Heart left ventricle (tissue), 16 donors: ENCODE measurements at regions not wholly inside any gene's neighbourhood (a gene's known extent, or its start where the extent isn't known, plus 50 kb on each side); places are given as distances from the start of the nearest gene placed in this dataset.
"Not testable (repeated sequence)": the region's sequence is repeated elsewhere in the genome, so short reads cannot be mapped to it uniquely, and the experiment has no call there.

ENCODE experiments used
- ATAC-seq, 4 donors: fragments of 200-7000 bp; cut with Tn5 transposase; one replicate each; pipeline ENCODE4 v1.9.1; 2020 to 2022; ENCODE audit warnings: moderate library complexity in 4 of 4, mild to moderate bottlenecking in 3 of 4, moderate number of reproducible peaks in 1 of 4
- DNase-seq, 5 donors: peaks; one replicate each; pipeline ENCODE4 v3.0.0-alpha.2; 2020
- H3K27ac ChIP-seq, 12 donors: fragments of 200-600 bp; sonication (generic) in 4 of 12; one replicate each; pipeline versions ENCODE4 v1.5.0 to v1.8.0; 2016 to 2022; ENCODE audit warnings: mild to moderate bottlenecking in 2 of 12
- H3K27me3 ChIP-seq, 9 donors: fragments of 200-600 bp; sonication (generic) in 2 of 9; one replicate each; pipeline versions ENCODE4 v1.5.1 to v1.8.0; 2016 to 2022; ENCODE audit warnings: mild to moderate bottlenecking in 3 of 9
- H3K36me3 ChIP-seq, 9 donors: fragments of 200-600 bp; sonication (generic) in 2 of 9; one replicate each; pipeline versions ENCODE4 v1.5.0 to v1.8.0; 2018 to 2022; ENCODE audit warnings: mild to moderate bottlenecking in 2 of 9
- H3K4me1 ChIP-seq, 12 donors: fragments of 200-600 bp; sonication (generic) in 4 of 12; one replicate each; pipeline versions ENCODE4 v1.5.0 to v1.8.0; 2016 to 2022; ENCODE audit warnings: mild to moderate bottlenecking in 3 of 12
- H3K4me3 ChIP-seq, 12 donors: fragments of 200-600 bp; sonication (generic) in 4 of 12; one replicate each; pipeline versions ENCODE4 v1.5.0 to v1.8.0; 2017 to 2022; ENCODE audit warnings: mild to moderate bottlenecking in 9 of 12, moderate library complexity in 4 of 12
- H3K9me3 ChIP-seq, 12 donors: fragments of 200-600 bp; sonication (generic) in 4 of 12; one replicate each; pipeline versions ENCODE4 v1.5.0 to v1.8.0; 2016 to 2022; ENCODE audit warnings: mild to moderate bottlenecking in 1 of 12
- POLR2A ChIP-seq, 2 donors: fragments of 450-650 bp; IDR thresholded peaks; one replicate each; pipeline ENCODE4 v1.6.1; 2017; ENCODE audit warnings: antibody characterized with exemption in 2 of 2, mild to moderate bottlenecking in 2 of 2, moderate library complexity in 2 of 2
- WGBS, 4 donors: extraction: QIAGEN DNeasy Blood & Tissue Kit in 2 of 4; methylation state at CpG; one replicate each; pipeline versions ENCODE4 v1.1.5 to v1.1.7; 2013 to 2018; 5-methylcytosine and 5-hydroxymethylcytosine counted together
- intact Hi-C, 10 donors: fragments of 100-400 bp; cut with DNase I; formaldehyde crosslinking; loops; one replicate each; pipeline versions ENCODE4 v1.11.1 to v1.14.2; 2022
- TF ChIP-seq, protein P1 (sequence below), 12 donors: fragments of 200-600 bp; sonication (generic) in 4 of 12; IDR thresholded peaks; one replicate each; pipeline versions ENCODE4 v1.5.0 to v1.8.0; 2018 to 2022; ENCODE audit warnings: antibody characterized with exemption in 12 of 12, mild to moderate bottlenecking in 5 of 12
- donor health status: ischemic (EF 13 %, LVEDD 7.1; RV severe dilation, severe dysfunction).
- donor health status: healthy with polysubstance abuse.
- donor health status: DM: no; HTN: yes; CAD: no.
- donor health status: DM: no; HTN: no; CAD: no.
- donor health status: ischemic (EF 25% LVEDD 6.9; RV normal size, moderate dysfunction).
- donor health status: ischemic (EF 25% LVEDD 5.7; RV mildly dilated, moderate dysfunction).
- donor health status: healthy.
- donor health status: DM: yes; HTN: yes; CAD: no.
- donor health status: ischemic (EF 35%, LVEDD 5.7; RV mildly dilated, moderate dysfunction).
- donor health status: nonischemic (EF 11% LVEDD 7.7; RV severe dilation, severe dysfunction).
- donor health status: DM: yes; HTN: yes; CAD: no.
- donor health status: PGD.
- donor health status: ischemic (EF 29% LVEDD 5.4; RV normal size, mild dysfunction).
- donor health status: nonischemic (EF 23%, LVEDD 6.1; RV moderate dilation, normal function).

DNA sequence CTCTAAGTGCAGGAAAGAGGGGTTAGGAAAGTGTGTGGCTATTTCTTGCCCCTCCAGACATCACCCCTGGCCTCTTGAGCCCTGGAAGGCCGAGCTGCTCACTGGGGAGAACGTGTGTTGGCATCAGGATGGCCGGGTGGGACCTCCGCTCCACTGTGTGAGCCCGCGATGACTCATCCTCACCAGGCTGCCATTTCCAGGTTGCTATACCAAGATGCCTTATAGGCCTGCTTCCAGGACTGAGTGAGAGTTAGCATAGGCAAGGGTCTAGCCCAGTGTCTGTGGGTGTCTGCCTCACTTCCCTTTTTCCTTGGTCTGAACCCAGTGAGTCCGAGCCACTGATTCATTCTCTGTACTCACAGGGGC lies 105.0 kb downstream of the MRPL14 start:
- ATAC-seq (peak in 1 of 4 donors; percentile 37), DNase-seq (no peak)
- Histone ChIP-seq H3K27me3 (no peaks in the 10 kb centered on the region), H3K4me1 (peaks cover 0 to 10% (median 0%) of the 10 kb centered on the region in 12 donors), H3K4me3 (no peak overlapping the region), H3K36me3 (no peaks in the 10 kb centered on the region), H3K9me3 (no peaks in the 10 kb centered on the region), H3K27ac (no peak overlapping the region)
- intact Hi-C loops, result no loop called here
- WGBS, 4 donors, result 76 to 91% (median 88%) methylated on average over 7 of the region's 7 CpGs
- TF ChIP-seq, protein P1, sequence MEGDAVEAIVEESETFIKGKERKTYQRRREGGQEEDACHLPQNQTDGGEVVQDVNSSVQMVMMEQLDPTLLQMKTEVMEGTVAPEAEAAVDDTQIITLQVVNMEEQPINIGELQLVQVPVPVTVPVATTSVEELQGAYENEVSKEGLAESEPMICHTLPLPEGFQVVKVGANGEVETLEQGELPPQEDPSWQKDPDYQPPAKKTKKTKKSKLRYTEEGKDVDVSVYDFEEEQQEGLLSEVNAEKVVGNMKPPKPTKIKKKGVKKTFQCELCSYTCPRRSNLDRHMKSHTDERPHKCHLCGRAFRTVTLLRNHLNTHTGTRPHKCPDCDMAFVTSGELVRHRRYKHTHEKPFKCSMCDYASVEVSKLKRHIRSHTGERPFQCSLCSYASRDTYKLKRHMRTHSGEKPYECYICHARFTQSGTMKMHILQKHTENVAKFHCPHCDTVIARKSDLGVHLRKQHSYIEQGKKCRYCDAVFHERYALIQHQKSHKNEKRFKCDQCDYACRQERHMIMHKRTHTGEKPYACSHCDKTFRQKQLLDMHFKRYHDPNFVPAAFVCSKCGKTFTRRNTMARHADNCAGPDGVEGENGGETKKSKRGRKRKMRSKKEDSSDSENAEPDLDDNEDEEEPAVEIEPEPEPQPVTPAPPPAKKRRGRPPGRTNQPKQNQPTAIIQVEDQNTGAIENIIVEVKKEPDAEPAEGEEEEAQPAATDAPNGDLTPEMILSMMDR (IDR thresholded peaks at IDR 0.05), result no peak
- TF ChIP-seq POLR2A (IDR thresholded peaks at IDR 0.05), result no peak

DNA sequence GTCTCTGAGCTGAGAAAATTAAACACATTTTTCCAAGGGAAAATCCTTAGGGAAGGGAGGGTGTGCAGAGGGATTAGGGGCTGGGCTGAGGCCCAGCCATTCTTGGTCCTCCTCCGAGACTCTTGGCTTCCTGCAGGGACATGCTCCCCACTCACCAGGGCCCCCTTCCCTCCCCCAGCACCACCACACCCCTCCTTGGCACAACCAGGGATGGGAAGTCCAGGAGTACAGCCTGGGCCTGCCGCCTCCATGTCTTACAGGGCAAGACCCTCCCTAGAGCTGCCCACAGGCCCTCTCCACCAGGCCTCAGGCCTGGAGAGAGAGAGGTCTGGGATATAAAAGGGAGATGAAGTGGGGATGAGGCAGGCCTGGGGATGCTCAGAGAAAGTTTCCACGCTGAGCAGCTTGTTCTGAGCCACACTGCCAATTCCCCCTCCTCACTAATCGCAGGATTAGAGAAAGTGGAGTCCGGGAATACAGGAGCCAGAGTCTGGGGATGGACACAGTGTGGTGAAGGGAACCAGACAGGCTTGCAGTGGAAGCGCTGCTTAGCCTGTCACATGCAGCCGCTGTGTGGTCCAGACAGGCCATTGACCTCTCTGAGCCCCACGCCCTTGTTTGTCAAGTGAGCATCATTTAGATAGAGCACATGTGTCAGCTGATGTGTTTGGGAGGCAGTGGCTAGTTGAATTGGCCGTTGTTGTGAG lies 105.5 kb downstream of the MRPL14 start:
- Histone ChIP-seq H3K36me3 (no peaks in the 10 kb centered on the region), H3K27ac (no peak overlapping the region), H3K9me3 (no peaks in the 10 kb centered on the region), H3K27me3 (no peaks in the 10 kb centered on the region), H3K4me3 (no peak overlapping the region), H3K4me1 (peaks cover 0 to 10% (median 0%) of the 10 kb centered on the region in 12 donors)
- no peak for DNase-seq
- no peak for TF ChIP-seq POLR2A (IDR thresholded peaks at IDR 0.05)
- TF ChIP-seq, protein P1 (IDR thresholded peaks at IDR 0.05), result no peak
- ATAC-seq, result no peak
- WGBS, 4 donors, result 84 to 90% (median 88%) methylated on average over 9 of the region's 9 CpGs
- intact Hi-C loops, result no loop called here

DNA sequence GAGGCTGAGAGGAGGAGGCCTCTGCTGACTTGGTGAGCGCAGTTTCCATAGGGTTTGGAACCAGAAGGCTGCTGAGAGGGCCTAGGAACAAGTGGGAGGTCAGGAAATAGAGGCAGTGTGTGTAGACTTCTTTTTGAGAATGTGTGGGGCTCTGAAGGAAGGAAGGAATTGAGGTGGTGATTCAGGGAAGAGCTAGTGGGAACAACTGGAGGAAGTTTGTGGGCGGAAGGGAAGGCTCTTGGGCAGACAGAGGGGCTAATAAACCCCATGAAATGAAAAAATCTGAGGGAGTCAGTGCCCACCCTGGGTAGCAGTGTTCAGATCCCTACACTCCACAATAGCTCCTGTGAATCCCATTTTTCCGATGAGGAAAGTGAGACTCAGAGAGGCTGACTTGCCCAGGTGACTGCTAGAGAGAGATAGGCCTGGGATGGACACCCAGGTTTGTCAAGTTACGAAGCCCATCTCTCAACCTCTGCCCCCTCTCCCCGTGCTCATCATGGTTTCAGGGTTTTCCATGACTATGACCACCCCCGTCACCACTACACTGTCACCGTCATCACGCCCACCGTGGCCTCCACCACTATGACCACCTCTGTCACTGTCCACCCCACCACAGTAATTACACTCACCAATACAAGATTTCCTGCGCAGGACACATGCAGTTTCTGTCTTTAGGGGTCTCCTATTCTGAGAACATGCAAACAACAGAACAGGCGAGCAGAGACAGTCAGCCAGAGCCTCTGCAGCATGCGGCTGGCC lies 106.4 kb downstream of the MRPL14 start:
- no peak overlapping the region for H3K27ac ChIP-seq
- H3K9me3 ChIP-seq, result no peaks in the 10 kb centered on the region
- intact Hi-C loops, result no loop called here
- no peak overlapping the region for H3K4me3 ChIP-seq
- ATAC-seq (no peak), DNase-seq (no peak)
- no peak for TF ChIP-seq POLR2A (IDR thresholded peaks at IDR 0.05)
- TF ChIP-seq, protein P1 (IDR thresholded peaks at IDR 0.05), result no peak
- 95 to 96% (median 96%) methylated on average over 12 of the region's 12 CpGs for WGBS, 4 donors
- no peaks in the 10 kb centered on the region for H3K36me3 ChIP-seq
- H3K4me1 ChIP-seq, result peaks cover 0 to 10% (median 0%) of the 10 kb centered on the region in 12 donors
- H3K27me3 ChIP-seq, result no peaks in the 10 kb centered on the region

DNA sequence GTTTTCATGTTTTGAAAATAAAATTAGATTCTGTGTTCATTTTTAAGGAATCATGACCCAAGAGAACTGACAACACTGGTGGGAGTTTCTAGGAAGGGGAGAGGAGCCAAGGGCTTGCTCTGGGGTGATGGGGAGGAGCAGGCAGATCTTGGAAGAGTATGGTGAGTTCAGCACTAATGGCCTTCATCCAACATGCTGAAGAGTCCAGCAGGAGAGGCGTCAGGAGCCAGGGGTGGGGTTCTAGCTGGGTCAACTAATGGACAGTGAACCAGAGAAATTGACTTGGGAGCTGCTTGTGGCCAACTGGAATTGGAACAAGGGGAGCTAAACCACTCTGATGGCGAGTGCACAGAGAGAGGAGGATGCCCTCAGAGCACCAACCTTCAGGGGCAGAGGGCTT lies 107.1 kb downstream of the MRPL14 start:
- Histone ChIP-seq H3K4me1 (peaks cover 0 to 10% (median 0%) of the 10 kb centered on the region in 12 donors), H3K27ac (no peak overlapping the region), H3K36me3 (no peaks in the 10 kb centered on the region), H3K9me3 (no peaks in the 10 kb centered on the region), H3K27me3 (no peaks in the 10 kb centered on the region), H3K4me3 (no peak overlapping the region)
- 54 to 66% (median 64%) methylated on average over 2 of the region's 2 CpGs for WGBS, 4 donors
- intact Hi-C loops, result no loop called here
- ATAC-seq, result peak; percentile 53 to 71 (median 64)
- DNase-seq, result peak in 1 of 5 donors; percentile 56
- TF ChIP-seq POLR2A (IDR thresholded peaks at IDR 0.05), result no peak
- TF ChIP-seq, protein P1 (IDR thresholded peaks at IDR 0.05), result no peak

DNA sequence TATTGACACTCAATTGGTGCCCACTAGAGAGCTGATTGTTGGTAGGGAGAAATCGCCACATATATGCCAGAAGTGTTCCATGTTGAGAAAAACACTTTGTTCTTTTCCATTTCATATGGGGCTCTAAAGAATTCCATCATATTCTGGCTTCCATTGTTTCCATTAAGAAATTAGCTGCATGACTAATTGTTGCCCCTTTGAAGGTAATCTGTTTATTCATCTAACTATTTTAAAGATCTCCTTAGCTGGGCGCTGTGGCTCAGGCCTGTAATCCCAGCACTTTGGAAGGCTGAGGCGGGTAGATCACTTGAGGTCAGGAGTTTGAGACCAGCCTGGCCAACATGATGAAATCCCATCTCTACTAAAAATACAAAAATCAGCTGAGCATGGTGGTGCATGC lies 109.9 kb downstream of the MRPL14 start:
- H3K36me3 ChIP-seq, H3K27me3 ChIP-seq, H3K4me3 ChIP-seq, DNase-seq, H3K9me3 ChIP-seq, ATAC-seq, H3K4me1 ChIP-seq, intact Hi-C loops, H3K27ac ChIP-seq: not testable (repeated sequence)
- 93 to 95% (median 94%) methylated on average over 3 of the region's 3 CpGs for WGBS, 4 donors
